Glutamatergic neuron (in vitro differentiated cells): ENCODE measurements at regions not wholly inside any gene's neighbourhood (a gene's known extent, or its start where the extent isn't known, plus 50 kb on each side); places are given as distances from the start of the nearest gene placed in this dataset.

Source experiments
- DNase-seq: peaks from one replicate; pipeline ENCODE4 v3.0.0; 2022
- H3K27ac Mint-ChIP-seq: one replicate; pipeline ENCODE4 v1.8.0; 2020; ENCODE audit warnings: mild to moderate bottlenecking, mixed read lengths, inconsistent platforms; ENCODE audit not compliant: unreplicated experiment
- H3K27me3 Mint-ChIP-seq: one replicate; pipeline ENCODE4 v1.8.0; 2020; ENCODE audit warnings: mild to moderate bottlenecking, moderate library complexity, mixed read lengths, inconsistent platforms; ENCODE audit not compliant: unreplicated experiment
- H3K36me3 Mint-ChIP-seq: one replicate; pipeline ENCODE4 v1.8.0; 2020; ENCODE audit warnings: mild to moderate bottlenecking, mixed read lengths, inconsistent platforms; ENCODE audit not compliant: unreplicated experiment
- H3K4me1 Mint-ChIP-seq: one replicate; pipeline ENCODE4 v1.8.0; 2020; ENCODE audit warnings: mild to moderate bottlenecking, low read depth, mixed read lengths, inconsistent platforms; ENCODE audit not compliant: unreplicated experiment
- H3K4me3 Mint-ChIP-seq: one replicate; pipeline ENCODE4 v1.8.0; 2020; ENCODE audit warnings: mild to moderate bottlenecking, mixed read lengths, inconsistent platforms; ENCODE audit not compliant: unreplicated experiment
- H3K9me3 Mint-ChIP-seq: one replicate; pipeline ENCODE4 v1.8.0; 2020; ENCODE audit warnings: mild to moderate bottlenecking, moderate library complexity, mixed read lengths, inconsistent platforms; ENCODE audit not compliant: unreplicated experiment
- CTCF ChIP-seq: fragments of 200-600 bp; sonication (generic); IDR thresholded peaks from one replicate; pipeline ENCODE4 v1.5.0; 2021; ENCODE audit not compliant: partially characterized antibody, unreplicated experiment

- H3K4me1 Mint-ChIP-seq, result no peaks in the 10 kb centered on the region
- no peaks in the 10 kb centered on the region for H3K27me3 Mint-ChIP-seq
- no peaks in the 10 kb centered on the region for H3K36me3 Mint-ChIP-seq
- H3K27ac Mint-ChIP-seq, result no peak overlapping the region
- DNase-seq, result no peak
- H3K9me3 Mint-ChIP-seq, result no peaks in the 10 kb centered on the region
- no peak overlapping the region for H3K4me3 Mint-ChIP-seq
- no peak for TF ChIP-seq CTCF
Measured at GRCh38 chr5:62059960-62060359, 246.0 kb upstream of the KIF2A start.

- H3K27me3 Mint-ChIP-seq, result peaks cover 2% of the 10 kb centered on the region
- no peak for TF ChIP-seq CTCF
- DNase-seq, result no peak
- no peak overlapping the region for H3K27ac Mint-ChIP-seq
- no peak overlapping the region for H3K4me3 Mint-ChIP-seq
- H3K4me1 Mint-ChIP-seq, result no peaks in the 10 kb centered on the region
- no peaks in the 10 kb centered on the region for H3K9me3 Mint-ChIP-seq
- H3K36me3 Mint-ChIP-seq, result no peaks in the 10 kb centered on the region
Measured at GRCh38 chr5:62065050-62065449, 241.0 kb upstream of the KIF2A start.

GRCh38 chr5:62066761-62067277, 239.2 kb upstream of the KIF2A start:
- no peak overlapping the region for H3K4me3 Mint-ChIP-seq
- H3K4me1 Mint-ChIP-seq, result no peaks in the 10 kb centered on the region
- no peak for DNase-seq
- H3K27ac Mint-ChIP-seq, result no peak overlapping the region
- H3K27me3 Mint-ChIP-seq, result peaks cover 2% of the 10 kb centered on the region
- H3K9me3 Mint-ChIP-seq, result no peaks in the 10 kb centered on the region
- TF ChIP-seq CTCF, result no peak
- H3K36me3 Mint-ChIP-seq, result no peaks in the 10 kb centered on the region

- DNase-seq, result no peak
- no peak for TF ChIP-seq CTCF
- H3K9me3 Mint-ChIP-seq, result no peaks in the 10 kb centered on the region
- no peak overlapping the region for H3K27ac Mint-ChIP-seq
- H3K36me3 Mint-ChIP-seq, result no peaks in the 10 kb centered on the region
- no peaks in the 10 kb centered on the region for H3K4me1 Mint-ChIP-seq
- H3K4me3 Mint-ChIP-seq, result no peak overlapping the region
- H3K27me3 Mint-ChIP-seq, result peaks cover 2% of the 10 kb centered on the region
Measured at GRCh38 chr5:62068554-62068953, 237.5 kb upstream of the KIF2A start.

GRCh38 chr5:62077387-62077786, 228.6 kb upstream of the KIF2A start:
- no peak for DNase-seq
- Mint-ChIP-seq H3K9me3 (no peaks in the 10 kb centered on the region), H3K27ac (no peak overlapping the region), H3K27me3 (peaks cover 2% of the 10 kb centered on the region), H3K36me3 (no peaks in the 10 kb centered on the region), H3K4me3 (no peak overlapping the region), H3K4me1 (no peaks in the 10 kb centered on the region)
- TF ChIP-seq CTCF, result no peak
